K562 (cell line): ENCODE measurements at regions not wholly inside any gene's neighbourhood (a gene's known extent, or its start where the extent isn't known, plus 50 kb on each side); places are given as distances from the start of the nearest gene placed in this dataset.

ENCODE experiments used
- ESRRA ChIP-seq: fragments of 450-650 bp; IDR thresholded peaks from 2 replicates; pipeline ENCODE4 v1.6.1; 2014; ENCODE audit warnings: low read depth, mild to moderate bottlenecking, moderate library complexity, borderline replicate concordance
- FOXM1 ChIP-seq, 2 experiments: fragments of 450-650 bp in 1 of 2; sonication (generic) in 1 of 2; formaldehyde crosslinking in 1 of 2; IDR thresholded peaks; 2 replicates each; pipeline versions ENCODE4 v1.6.1 to v1.9.0; 2017 to 2022; ENCODE audit warnings: low read depth in 2 of 2, mild to moderate bottlenecking in 2 of 2, missing genetic modification reagents in 1 of 2, moderate library complexity in 1 of 2
- GATAD2A ChIP-seq: fragments of 450-650 bp; IDR thresholded peaks from 2 replicates; pipeline ENCODE4 v1.6.1; 2017
- JUND ChIP-seq, 2 experiments: IDR thresholded peaks; 2 replicates in 1 of 2; 3 replicates in 1 of 2; pipeline ENCODE4 v1.6.1; 2011; ENCODE audit warnings: borderline replicate concordance in 2 of 2, low read depth in 2 of 2, low read length in 2 of 2, improper control_type of control experiment in 1 of 2, missing biosample characterization in 1 of 2, missing genetic modification characterization in 1 of 2, missing genetic modification reagents in 1 of 2
- KLF16 ChIP-seq: IDR thresholded peaks from 2 replicates; pipeline ENCODE4 v1.6.1; 2016; ENCODE audit warnings: antibody characterized with exemption
- L3MBTL2 ChIP-seq: fragments of 450-650 bp; IDR thresholded peaks from 2 replicates; pipeline ENCODE4 v1.6.1; 2016; ENCODE audit warnings: mild to moderate bottlenecking, moderate library complexity
- NR2F6 ChIP-seq: fragments of 450-650 bp; formaldehyde crosslinking; IDR thresholded peaks from 2 replicates; pipeline ENCODE4 v1.4.0; 2020; ENCODE audit warnings: mild to moderate bottlenecking
- NR4A1 ChIP-seq, 2 experiments: fragments of 250-450 bp in 1 of 2; fragments of 450-650 bp in 1 of 2; sonication (Bioruptor Pico) in 1 of 2; IDR thresholded peaks; 2 replicates each; pipeline versions ENCODE4 v1.4.0 to v1.6.1; 2016 to 2020; ENCODE audit warnings: mild to moderate bottlenecking in 2 of 2, missing compliant biosample characterization in 1 of 2, missing genetic modification characterization in 1 of 2, moderate library complexity in 1 of 2
- PHB2 ChIP-seq: fragments of 450-650 bp; IDR thresholded peaks from 2 replicates; pipeline ENCODE4 v1.6.1; 2017; ENCODE audit warnings: low read depth
- RAD21 ChIP-seq, 2 experiments: fragments of 250-450 bp in 1 of 2; fragments of 450-650 bp in 1 of 2; sonication (Bioruptor Pico) in 1 of 2; formaldehyde crosslinking in 1 of 2; IDR thresholded peaks in 1 of 2; conservative IDR thresholded peaks in 1 of 2; 2 replicates each; pipeline versions ENCODE4 v1.4.0 to v1.8.0; 2020 to 2022; ENCODE audit warnings: mild to moderate bottlenecking in 2 of 2, moderate library complexity in 1 of 2
- RB1 ChIP-seq: fragments of 450-650 bp; IDR thresholded peaks from 2 replicates; pipeline ENCODE4 v1.6.1; 2017; ENCODE audit warnings: low read depth, mild to moderate bottlenecking
- SMAD2 ChIP-seq: fragments of 150-350 bp; IDR thresholded peaks from 2 replicates; pipeline ENCODE4 v1.6.1; 2014; ENCODE audit warnings: low read depth, mild to moderate bottlenecking, low read length
- TCF7 ChIP-seq: sonication (generic); IDR thresholded peaks from 2 replicates; pipeline ENCODE4 v1.6.1; 2016; ENCODE audit warnings: antibody characterized with exemption, borderline replicate concordance
- ZNF124 ChIP-seq: sonication (generic); formaldehyde crosslinking; IDR thresholded peaks from 2 replicates; pipeline ENCODE4 v1.8.1; 2022; ENCODE audit warnings: missing genetic modification reagents
- ZNF717 ChIP-seq: fragments of 250-450 bp; sonication (Bioruptor Pico); IDR thresholded peaks from 2 replicates; pipeline ENCODE4 v1.5.0; 2021
- TF ChIP-seq, protein P1 (sequence below): fragments of 150-350 bp; IDR thresholded peaks from 2 replicates; pipeline ENCODE4 v1.6.1; 2014; ENCODE audit warnings: low read depth, mild to moderate bottlenecking, low read length, borderline replicate concordance
- TF ChIP-seq, protein P2 (sequence below): fragments of 200-800 bp; sonication (Bioruptor generic); IDR thresholded peaks from 2 replicates; pipeline ENCODE4 v1.6.1; 2017; ENCODE audit warnings: missing genetic modification characterization, missing compliant biosample characterization
- TF ChIP-seq, protein P3 (sequence below): IDR thresholded peaks from 2 replicates; pipeline ENCODE4 v1.6.1; 2016; ENCODE audit warnings: missing genetic modification characterization, missing compliant biosample characterization
- TF ChIP-seq, protein P4 (sequence below): sonication (generic); formaldehyde crosslinking; IDR thresholded peaks from 2 replicates; pipeline ENCODE4 v1.8.0; 2022; ENCODE audit warnings: missing genetic modification reagents, mild to moderate bottlenecking, borderline replicate concordance

DNA sequence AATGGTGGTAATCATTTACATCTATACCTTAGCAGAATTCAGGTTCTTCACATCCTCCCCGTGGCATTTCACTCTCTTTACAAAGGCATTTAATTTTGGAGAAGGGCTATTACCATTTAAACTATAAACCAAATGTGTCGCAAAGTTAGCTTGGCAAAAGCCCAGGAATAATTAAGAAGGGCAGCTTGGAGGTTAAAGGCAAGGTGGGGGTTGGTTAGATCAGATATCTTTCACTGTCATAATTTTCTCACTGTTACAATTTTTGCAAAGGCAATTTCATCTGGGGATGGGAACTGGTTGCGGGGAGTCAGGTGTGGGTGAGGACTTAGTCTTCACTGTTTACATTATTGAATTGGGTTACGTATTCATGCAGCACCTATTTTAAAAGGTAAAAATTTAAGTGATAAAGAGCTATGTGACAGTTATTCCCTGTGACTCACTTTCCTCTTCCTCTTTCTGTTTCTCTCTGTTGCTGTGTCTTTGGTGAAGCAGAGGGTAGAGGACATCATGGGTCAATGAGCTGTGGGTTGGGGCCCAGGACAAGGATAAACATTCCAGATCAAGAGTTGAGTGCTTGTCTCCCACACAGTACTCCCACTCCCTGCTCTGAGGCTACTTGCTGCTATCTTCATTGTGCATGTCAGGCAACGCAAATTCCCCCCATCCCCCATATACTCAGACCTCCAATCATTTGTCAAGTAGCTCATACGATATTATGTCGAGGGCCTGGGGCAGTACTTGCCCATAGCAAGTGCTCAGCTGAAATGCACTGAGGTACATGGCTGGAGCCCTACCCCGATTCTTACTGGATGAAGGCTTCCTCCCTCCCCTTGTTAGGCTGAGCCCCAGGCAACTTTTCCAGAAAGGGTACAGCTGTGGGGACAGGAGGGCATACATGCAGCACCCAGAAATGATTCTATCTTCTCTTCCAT, 223.1 kb upstream of the MYLIP start (continued):
- TF ChIP-seq, protein P1, sequence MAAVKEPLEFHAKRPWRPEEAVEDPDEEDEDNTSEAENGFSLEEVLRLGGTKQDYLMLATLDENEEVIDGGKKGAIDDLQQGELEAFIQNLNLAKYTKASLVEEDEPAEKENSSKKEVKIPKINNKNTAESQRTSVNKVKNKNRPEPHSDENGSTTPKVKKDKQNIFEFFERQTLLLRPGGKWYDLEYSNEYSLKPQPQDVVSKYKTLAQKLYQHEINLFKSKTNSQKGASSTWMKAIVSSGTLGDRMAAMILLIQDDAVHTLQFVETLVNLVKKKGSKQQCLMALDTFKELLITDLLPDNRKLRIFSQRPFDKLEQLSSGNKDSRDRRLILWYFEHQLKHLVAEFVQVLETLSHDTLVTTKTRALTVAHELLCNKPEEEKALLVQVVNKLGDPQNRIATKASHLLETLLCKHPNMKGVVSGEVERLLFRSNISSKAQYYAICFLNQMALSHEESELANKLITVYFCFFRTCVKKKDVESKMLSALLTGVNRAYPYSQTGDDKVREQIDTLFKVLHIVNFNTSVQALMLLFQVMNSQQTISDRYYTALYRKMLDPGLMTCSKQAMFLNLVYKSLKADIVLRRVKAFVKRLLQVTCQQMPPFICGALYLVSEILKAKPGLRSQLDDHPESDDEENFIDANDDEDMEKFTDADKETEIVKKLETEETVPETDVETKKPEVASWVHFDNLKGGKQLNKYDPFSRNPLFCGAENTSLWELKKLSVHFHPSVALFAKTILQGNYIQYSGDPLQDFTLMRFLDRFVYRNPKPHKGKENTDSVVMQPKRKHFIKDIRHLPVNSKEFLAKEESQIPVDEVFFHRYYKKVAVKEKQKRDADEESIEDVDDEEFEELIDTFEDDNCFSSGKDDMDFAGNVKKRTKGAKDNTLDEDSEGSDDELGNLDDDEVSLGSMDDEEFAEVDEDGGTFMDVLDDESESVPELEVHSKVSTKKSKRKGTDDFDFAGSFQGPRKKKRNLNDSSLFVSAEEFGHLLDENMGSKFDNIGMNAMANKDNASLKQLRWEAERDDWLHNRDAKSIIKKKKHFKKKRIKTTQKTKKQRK, result no peak
- no peak for TF ChIP-seq NR4A1 (CRISPR knock-in tag; IDR thresholded peaks at IDR 0.05)
- TF ChIP-seq NR4A1 (tag; IDR thresholded peaks at IDR 0.05), result peak; percentile 66; the same call in 1 of the 2 replicates
- TF ChIP-seq, protein P2, sequence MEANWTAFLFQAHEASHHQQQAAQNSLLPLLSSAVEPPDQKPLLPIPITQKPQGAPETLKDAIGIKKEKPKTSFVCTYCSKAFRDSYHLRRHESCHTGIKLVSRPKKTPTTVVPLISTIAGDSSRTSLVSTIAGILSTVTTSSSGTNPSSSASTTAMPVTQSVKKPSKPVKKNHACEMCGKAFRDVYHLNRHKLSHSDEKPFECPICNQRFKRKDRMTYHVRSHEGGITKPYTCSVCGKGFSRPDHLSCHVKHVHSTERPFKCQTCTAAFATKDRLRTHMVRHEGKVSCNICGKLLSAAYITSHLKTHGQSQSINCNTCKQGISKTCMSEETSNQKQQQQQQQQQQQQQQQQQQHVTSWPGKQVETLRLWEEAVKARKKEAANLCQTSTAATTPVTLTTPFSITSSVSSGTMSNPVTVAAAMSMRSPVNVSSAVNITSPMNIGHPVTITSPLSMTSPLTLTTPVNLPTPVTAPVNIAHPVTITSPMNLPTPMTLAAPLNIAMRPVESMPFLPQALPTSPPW (CRISPR knock-in tag), result peak; percentile 83
- TF ChIP-seq KLF16, result peak; percentile 98
- TF ChIP-seq NR2F6 (CRISPR knock-in tag), result no peak
- TF ChIP-seq L3MBTL2, result peak; percentile 75
- peak; percentile 51; the same call in 1 of the 2 replicates for TF ChIP-seq GATAD2A
- TF ChIP-seq, protein P3, sequence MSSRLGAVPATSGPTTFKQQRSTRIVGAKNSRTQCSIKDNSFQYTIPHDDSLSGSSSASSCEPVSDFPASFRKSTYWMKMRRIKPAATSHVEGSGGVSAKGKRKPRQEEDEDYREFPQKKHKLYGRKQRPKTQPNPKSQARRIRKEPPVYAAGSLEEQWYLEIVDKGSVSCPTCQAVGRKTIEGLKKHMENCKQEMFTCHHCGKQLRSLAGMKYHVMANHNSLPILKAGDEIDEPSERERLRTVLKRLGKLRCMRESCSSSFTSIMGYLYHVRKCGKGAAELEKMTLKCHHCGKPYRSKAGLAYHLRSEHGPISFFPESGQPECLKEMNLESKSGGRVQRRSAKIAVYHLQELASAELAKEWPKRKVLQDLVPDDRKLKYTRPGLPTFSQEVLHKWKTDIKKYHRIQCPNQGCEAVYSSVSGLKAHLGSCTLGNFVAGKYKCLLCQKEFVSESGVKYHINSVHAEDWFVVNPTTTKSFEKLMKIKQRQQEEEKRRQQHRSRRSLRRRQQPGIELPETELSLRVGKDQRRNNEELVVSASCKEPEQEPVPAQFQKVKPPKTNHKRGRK (tag), result no peak
- TF ChIP-seq, protein P4, sequence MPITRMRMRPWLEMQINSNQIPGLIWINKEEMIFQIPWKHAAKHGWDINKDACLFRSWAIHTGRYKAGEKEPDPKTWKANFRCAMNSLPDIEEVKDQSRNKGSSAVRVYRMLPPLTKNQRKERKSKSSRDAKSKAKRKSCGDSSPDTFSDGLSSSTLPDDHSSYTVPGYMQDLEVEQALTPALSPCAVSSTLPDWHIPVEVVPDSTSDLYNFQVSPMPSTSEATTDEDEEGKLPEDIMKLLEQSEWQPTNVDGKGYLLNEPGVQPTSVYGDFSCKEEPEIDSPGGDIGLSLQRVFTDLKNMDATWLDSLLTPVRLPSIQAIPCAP (CRISPR knock-in tag), result no peak
- peak in 1 of 2 experiments; percentile 71 for TF ChIP-seq RAD21 (CRISPR knock-in tag; conservative IDR thresholded peaks at IDR 0.05 in 1 of 2, IDR thresholded peaks at IDR 0.05 in 1 of 2)
- peak; percentile 95 for TF ChIP-seq ESRRA
- no peak for TF ChIP-seq SMAD2
- peak; percentile 20; the same call in 1 of the 2 replicates for TF ChIP-seq RB1
- no peak for TF ChIP-seq ZNF717 (CRISPR knock-in tag)
- TF ChIP-seq TCF7, result peak; percentile 88
- peak; percentile 89 for TF ChIP-seq JUND (IDR thresholded peaks at IDR 0.05; ENCODE audit: borderline replicate concordance, low read depth, low read length)
- TF ChIP-seq JUND (tag; IDR thresholded peaks at IDR 0.05; ENCODE audit: borderline replicate concordance, low read depth, low read length), result peak; percentile 86; the same call in 2 of the 3 replicates
- TF ChIP-seq PHB2, result peak; percentile 80; the same call in 1 of the 2 replicates
- peak; percentile 79 for TF ChIP-seq FOXM1 (IDR thresholded peaks at IDR 0.05; ENCODE audit: low read depth)
- no peak for TF ChIP-seq FOXM1 (CRISPR knock-in tag; IDR thresholded peaks at IDR 0.05; ENCODE audit: low read depth)
- no peak for TF ChIP-seq ZNF124 (CRISPR knock-in tag)
